SH-SY5Y (cell line): ENCODE measurements at regions not wholly inside any gene's neighbourhood (a gene's known extent, or its start where the extent isn't known, plus 50 kb on each side); places are given as distances from the start of the nearest gene placed in this dataset.

Experiments
- GATA2 ChIP-seq: IDR thresholded peaks from 2 replicates; pipeline ENCODE4 v1.6.1; 2011; ENCODE audit warnings: mild to moderate bottlenecking, low read depth, low read length
- GATA3 ChIP-seq: IDR thresholded peaks from 2 replicates; pipeline ENCODE4 v1.6.1; 2011; ENCODE audit warnings: low read depth, mild to moderate bottlenecking, low read length, moderate library complexity

DNA sequence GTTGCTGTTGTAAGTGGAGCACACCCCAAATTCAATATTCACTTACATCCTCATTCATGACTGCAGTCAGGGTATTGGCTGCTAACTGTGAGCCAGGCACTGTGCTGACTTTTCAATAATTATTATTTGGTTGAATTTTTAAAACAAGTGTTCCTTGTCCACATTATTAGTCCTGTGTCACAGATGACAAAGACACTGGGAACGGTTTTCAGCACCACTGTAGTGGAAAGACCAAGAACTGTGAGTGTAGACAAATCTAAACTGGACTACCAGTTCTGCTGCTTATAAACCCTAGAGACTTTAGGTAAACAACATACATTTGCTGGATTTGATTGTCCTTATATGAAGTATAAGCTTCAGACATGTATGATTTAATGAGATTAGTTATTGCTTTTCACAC is 197.7 kb upstream of the ROBO2 start:
- no peak for TF ChIP-seq GATA2
- no peak for TF ChIP-seq GATA3
